ENCODE measurements at regions not wholly inside any gene's neighbourhood (a gene's known extent, or its start where the extent isn't known, plus 50 kb on each side); places are given as distances from the start of the nearest gene placed in this dataset.
A peak's percentile ranks its signal among the peaks of the same experiment; 100 is the strongest.

DNA sequence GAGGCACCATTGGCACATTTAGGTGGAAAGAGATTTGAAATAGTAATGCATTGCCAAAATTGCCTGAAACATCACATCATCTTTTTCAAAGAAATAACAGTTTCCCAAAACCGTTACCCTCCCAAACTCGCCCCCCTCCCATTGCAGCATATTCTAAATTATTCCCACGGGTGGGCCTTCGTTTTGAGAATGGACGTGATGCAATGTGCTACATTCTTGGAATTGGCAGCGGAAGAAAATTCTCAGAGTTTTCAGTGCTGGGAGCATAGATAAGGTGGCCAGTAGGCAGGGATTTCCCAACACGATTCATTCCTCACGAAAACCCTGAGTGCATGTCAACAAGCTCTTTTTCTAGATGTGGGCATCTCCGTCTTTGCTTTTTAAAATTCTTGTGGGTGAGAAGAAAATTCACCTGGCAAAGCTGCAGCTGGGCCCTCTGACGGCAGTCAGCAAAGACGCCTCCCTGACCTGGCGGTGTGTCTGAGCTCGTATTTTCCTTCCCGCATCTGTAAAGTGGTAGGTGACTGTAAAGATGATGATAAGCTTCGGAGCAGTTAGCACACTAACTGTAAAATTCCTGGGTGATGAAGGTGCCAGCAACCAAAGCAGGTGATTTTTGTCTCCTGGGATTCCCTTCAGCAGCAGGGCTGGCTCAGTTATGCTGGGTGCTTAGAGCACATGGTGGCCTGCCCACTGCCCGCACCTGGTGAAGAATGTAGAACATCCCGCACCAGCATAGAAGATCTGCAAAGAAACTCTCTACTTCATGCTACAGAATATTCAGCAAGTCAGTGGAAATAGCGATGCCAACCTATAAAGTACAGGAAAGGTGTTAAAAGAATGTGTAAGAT is 141.9 kb upstream of the KLF6 start (continued):
- TF ChIP-seq, protein P1, sequence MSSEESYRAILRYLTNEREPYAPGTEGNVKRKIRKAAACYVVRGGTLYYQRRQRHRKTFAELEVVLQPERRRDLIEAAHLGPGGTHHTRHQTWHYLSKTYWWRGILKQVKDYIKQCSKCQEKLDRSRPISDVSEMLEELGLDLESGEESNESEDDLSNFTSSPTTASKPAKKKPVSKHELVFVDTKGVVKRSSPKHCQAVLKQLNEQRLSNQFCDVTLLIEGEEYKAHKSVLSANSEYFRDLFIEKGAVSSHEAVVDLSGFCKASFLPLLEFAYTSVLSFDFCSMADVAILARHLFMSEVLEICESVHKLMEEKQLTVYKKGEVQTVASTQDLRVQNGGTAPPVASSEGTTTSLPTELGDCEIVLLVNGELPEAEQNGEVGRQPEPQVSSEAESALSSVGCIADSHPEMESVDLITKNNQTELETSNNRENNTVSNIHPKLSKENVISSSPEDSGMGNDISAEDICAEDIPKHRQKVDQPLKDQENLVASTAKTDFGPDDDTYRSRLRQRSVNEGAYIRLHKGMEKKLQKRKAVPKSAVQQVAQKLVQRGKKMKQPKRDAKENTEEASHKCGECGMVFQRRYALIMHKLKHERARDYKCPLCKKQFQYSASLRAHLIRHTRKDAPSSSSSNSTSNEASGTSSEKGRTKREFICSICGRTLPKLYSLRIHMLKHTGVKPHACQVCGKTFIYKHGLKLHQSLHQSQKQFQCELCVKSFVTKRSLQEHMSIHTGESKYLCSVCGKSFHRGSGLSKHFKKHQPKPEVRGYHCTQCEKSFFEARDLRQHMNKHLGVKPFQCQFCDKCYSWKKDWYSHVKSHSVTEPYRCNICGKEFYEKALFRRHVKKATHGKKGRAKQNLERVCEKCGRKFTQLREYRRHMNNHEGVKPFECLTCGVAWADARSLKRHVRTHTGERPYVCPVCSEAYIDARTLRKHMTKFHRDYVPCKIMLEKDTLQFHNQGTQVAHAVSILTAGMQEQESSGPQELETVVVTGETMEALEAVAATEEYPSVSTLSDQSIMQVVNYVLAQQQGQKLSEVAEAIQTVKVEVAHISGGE (CRISPR knock-in tag; IDR thresholded peaks at IDR 0.05), result no peak
- TF ChIP-seq, protein P2, sequence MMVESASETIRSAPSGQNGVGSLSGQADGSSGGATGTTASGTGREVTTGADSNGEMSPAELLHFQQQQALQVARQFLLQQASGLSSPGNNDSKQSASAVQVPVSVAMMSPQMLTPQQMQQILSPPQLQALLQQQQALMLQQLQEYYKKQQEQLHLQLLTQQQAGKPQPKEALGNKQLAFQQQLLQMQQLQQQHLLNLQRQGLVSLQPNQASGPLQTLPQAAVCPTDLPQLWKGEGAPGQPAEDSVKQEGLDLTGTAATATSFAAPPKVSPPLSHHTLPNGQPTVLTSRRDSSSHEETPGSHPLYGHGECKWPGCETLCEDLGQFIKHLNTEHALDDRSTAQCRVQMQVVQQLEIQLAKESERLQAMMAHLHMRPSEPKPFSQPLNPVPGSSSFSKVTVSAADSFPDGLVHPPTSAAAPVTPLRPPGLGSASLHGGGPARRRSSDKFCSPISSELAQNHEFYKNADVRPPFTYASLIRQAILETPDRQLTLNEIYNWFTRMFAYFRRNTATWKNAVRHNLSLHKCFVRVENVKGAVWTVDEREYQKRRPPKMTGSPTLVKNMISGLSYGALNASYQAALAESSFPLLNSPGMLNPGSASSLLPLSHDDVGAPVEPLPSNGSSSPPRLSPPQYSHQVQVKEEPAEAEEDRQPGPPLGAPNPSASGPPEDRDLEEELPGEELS (CRISPR knock-in tag; IDR thresholded peaks at IDR 0.05; ENCODE audit: borderline replicate concordance), result no peak
- TF ChIP-seq HNRNPL (IDR thresholded peaks at IDR 0.05; ENCODE audit: low read depth, low read length), result no peak
- no peak for TF ChIP-seq MAFF (IDR thresholded peaks at IDR 0.05; ENCODE audit: low read length)
- no peak for TF ChIP-seq PYGO2 (tag; IDR thresholded peaks at IDR 0.05)
- TF ChIP-seq ZNF668 (CRISPR knock-in tag; IDR thresholded peaks at IDR 0.05), result no peak
- TF ChIP-seq CBFA2T3 (IDR thresholded peaks at IDR 0.05), result peak; percentile 92
- TF ChIP-seq, protein P3, sequence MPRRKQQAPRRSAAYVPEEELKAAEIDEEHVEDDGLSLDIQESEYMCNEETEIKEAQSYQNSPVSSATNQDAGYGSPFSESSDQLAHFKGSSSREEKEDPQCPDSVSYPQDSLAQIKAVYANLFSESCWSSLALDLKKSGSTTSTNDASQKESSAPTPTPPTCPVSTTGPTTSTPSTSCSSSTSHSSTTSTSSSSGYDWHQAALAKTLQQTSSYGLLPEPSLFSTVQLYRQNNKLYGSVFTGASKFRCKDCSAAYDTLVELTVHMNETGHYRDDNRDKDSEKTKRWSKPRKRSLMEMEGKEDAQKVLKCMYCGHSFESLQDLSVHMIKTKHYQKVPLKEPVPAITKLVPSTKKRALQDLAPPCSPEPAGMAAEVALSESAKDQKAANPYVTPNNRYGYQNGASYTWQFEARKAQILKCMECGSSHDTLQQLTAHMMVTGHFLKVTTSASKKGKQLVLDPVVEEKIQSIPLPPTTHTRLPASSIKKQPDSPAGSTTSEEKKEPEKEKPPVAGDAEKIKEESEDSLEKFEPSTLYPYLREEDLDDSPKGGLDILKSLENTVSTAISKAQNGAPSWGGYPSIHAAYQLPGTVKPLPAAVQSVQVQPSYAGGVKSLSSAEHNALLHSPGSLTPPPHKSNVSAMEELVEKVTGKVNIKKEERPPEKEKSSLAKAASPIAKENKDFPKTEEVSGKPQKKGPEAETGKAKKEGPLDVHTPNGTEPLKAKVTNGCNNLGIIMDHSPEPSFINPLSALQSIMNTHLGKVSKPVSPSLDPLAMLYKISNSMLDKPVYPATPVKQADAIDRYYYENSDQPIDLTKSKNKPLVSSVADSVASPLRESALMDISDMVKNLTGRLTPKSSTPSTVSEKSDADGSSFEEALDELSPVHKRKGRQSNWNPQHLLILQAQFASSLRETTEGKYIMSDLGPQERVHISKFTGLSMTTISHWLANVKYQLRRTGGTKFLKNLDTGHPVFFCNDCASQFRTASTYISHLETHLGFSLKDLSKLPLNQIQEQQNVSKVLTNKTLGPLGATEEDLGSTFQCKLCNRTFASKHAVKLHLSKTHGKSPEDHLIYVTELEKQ (CRISPR knock-in tag; IDR thresholded peaks at IDR 0.05), result no peak
- TF ChIP-seq, protein P4, sequence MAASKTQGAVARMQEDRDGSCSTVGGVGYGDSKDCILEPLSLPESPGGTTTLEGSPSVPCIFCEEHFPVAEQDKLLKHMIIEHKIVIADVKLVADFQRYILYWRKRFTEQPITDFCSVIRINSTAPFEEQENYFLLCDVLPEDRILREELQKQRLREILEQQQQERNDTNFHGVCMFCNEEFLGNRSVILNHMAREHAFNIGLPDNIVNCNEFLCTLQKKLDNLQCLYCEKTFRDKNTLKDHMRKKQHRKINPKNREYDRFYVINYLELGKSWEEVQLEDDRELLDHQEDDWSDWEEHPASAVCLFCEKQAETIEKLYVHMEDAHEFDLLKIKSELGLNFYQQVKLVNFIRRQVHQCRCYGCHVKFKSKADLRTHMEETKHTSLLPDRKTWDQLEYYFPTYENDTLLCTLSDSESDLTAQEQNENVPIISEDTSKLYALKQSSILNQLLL (CRISPR knock-in tag; IDR thresholded peaks at IDR 0.05; ENCODE audit: borderline replicate concordance), result no peak
- TF ChIP-seq ILK (tag; IDR thresholded peaks at IDR 0.05; ENCODE audit: borderline replicate concordance, low read depth), result no peak
- TF ChIP-seq ETV5 (CRISPR knock-in tag; IDR thresholded peaks at IDR 0.05; ENCODE audit: low read depth), result no peak
- TF ChIP-seq TGIF2 (CRISPR knock-in tag; IDR thresholded peaks at IDR 0.05), result no peak
- TF ChIP-seq, protein P5, sequence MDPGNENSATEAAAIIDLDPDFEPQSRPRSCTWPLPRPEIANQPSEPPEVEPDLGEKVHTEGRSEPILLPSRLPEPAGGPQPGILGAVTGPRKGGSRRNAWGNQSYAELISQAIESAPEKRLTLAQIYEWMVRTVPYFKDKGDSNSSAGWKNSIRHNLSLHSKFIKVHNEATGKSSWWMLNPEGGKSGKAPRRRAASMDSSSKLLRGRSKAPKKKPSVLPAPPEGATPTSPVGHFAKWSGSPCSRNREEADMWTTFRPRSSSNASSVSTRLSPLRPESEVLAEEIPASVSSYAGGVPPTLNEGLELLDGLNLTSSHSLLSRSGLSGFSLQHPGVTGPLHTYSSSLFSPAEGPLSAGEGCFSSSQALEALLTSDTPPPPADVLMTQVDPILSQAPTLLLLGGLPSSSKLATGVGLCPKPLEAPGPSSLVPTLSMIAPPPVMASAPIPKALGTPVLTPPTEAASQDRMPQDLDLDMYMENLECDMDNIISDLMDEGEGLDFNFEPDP (CRISPR knock-in tag; IDR thresholded peaks at IDR 0.05), result no peak
- no peak for TF ChIP-seq ARHGAP35 (IDR thresholded peaks at IDR 0.05; ENCODE audit: partially characterized antibody)
- TF ChIP-seq HLTF (IDR thresholded peaks at IDR 0.05), result no peak

Data from K562 (cell line).